Lower leg skin (tissue), 3 donors: ENCODE measurements at regions not wholly inside any gene's neighbourhood (a gene's known extent, or its start where the extent isn't known, plus 50 kb on each side); places are given as distances from the start of the nearest gene placed in this dataset.

Source experiments
- CTCF ChIP-seq, 3 donors: fragments of 450-650 bp; IDR thresholded peaks; one replicate each; pipeline ENCODE4 v1.5.1; 2016; ENCODE audit warnings: antibody characterized with exemption in 3 of 3, mild to moderate bottlenecking in 3 of 3, moderate library complexity in 2 of 3
- POLR2A ChIP-seq, 2 donors: fragments of 450-650 bp; IDR thresholded peaks; one replicate each; pipeline ENCODE4 v1.6.1; 2016 to 2017; ENCODE audit warnings: antibody characterized with exemption in 2 of 2, mild to moderate bottlenecking in 1 of 2, moderate library complexity in 1 of 2

GRCh38 chr10:121337427-121337826 is 260.8 kb downstream of the FGFR2 start:
- TF ChIP-seq CTCF (IDR thresholded peaks at IDR 0.05): no peak
- no peak for TF ChIP-seq POLR2A (IDR thresholded peaks at IDR 0.05)
